ELR (cell line): ENCODE measurements at regions not wholly inside any gene's neighbourhood (a gene's known extent, or its start where the extent isn't known, plus 50 kb on each side); places are given as distances from the start of the nearest gene placed in this dataset.

Experiments used
- DNase-seq: peaks from one replicate; pipeline ENCODE4 v3.0.0-alpha.2; 2015; ENCODE audit warnings: low read depth

- no peak for DNase-seq
These were observed 212.1 kb upstream of the TNRC6C start for GRCh38 chr17:77746393-77746792.

GRCh38 chr17:77746896-77747554 is 211.5 kb upstream of the TNRC6C start:
- DNase-seq, result no peak

GRCh38 chr17:77748436-77748835 is 210.1 kb upstream of the TNRC6C start:
- DNase-seq, result no peak

- no peak for DNase-seq
These were observed 209.2 kb upstream of the TNRC6C start for GRCh38 chr17:77749321-77749751.

GRCh38 chr17:77749989-77750388 is 208.5 kb upstream of the TNRC6C start:
- DNase-seq, result no peak

- no peak for DNase-seq
These were observed 208.0 kb upstream of the TNRC6C start for GRCh38 chr17:77750427-77751043.

GRCh38 chr17:77753246-77753645 is 205.3 kb upstream of the TNRC6C start:
- no peak for DNase-seq

GRCh38 chr17:77753691-77754245 is 204.7 kb upstream of the TNRC6C start:
- DNase-seq, result no peak

- DNase-seq, result no peak
These were observed 203.5 kb upstream of the TNRC6C start for GRCh38 chr17:77754956-77755355.

GRCh38 chr17:77755410-77755963 is 203.0 kb upstream of the TNRC6C start:
- DNase-seq, result peak; percentile 49

GRCh38 chr17:77756028-77756427 is 202.5 kb upstream of the TNRC6C start:
- no peak for DNase-seq

- no peak for DNase-seq
These were observed 201.5 kb upstream of the TNRC6C start for GRCh38 chr17:77756846-77757560.

- no peak for DNase-seq
These were observed 201.0 kb upstream of the TNRC6C start for GRCh38 chr17:77757561-77757898.

- no peak for DNase-seq
These were observed 195.5 kb upstream of the TNRC6C start for GRCh38 chr17:77763023-77763422.

- no peak for DNase-seq
These were observed 194.9 kb upstream of the TNRC6C start for GRCh38 chr17:77763575-77763974.

- no peak for DNase-seq
These were observed 193.2 kb upstream of the TNRC6C start for GRCh38 chr17:77765292-77765691.

- DNase-seq, result no peak
These were observed 191.4 kb upstream of the TNRC6C start for GRCh38 chr17:77767148-77767547.

- no peak for DNase-seq
These were observed 190.2 kb upstream of the TNRC6C start for GRCh38 chr17:77768248-77768852.

- no peak for DNase-seq
These were observed 189.3 kb upstream of the TNRC6C start for GRCh38 chr17:77769215-77769614.

- no peak for DNase-seq
These were observed 188.7 kb upstream of the TNRC6C start for GRCh38 chr17:77769762-77770161.

- DNase-seq, result peak; percentile 60
These were observed 188.0 kb upstream of the TNRC6C start for GRCh38 chr17:77770331-77771105.

- no peak for DNase-seq
These were observed 187.4 kb upstream of the TNRC6C start for GRCh38 chr17:77771145-77771544.
